ENCODE measurements at regions not wholly inside any gene's neighbourhood (a gene's known extent, or its start where the extent isn't known, plus 50 kb on each side); places are given as distances from the start of the nearest gene placed in this dataset.

DNA sequence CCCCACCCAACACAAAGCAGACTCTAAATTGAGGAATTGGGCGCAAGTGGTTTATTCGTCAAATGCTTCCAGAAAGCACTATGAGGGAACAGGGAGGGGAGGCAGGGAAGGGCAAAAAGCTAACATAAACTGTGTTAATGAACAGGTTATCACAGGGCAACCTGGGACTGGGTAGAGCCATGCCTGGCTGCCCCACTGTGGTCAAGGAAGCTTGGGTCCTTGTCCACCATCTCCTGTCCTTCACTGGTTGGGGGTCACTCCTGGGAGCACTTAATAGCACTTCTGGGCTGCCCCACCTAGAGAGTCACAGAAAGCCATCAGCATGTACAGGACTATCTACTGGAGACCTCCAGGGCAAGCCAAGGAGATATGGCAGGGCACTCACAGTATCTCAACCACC is 102.3 kb downstream of the LINC00237 start:
- Histone ChIP-seq H3K4me1 (ENCODE audit: control insufficient read depth in 1 of 2, extremely low read depth in 1 of 2, insufficient read depth in 2 of 2, low read length in 2 of 2) (no peaks in the 10 kb centered on the region), H3K27me3 (replicated peaks in 1 of 2; ENCODE audit: control insufficient read depth in 2 of 2, extremely low read depth in 1 of 2, insufficient read depth in 2 of 2, low read length in 1 of 2) (peaks cover 0 to 5% of the 10 kb centered on the region in 2 experiments), H3K9me3 (no peaks in the 10 kb centered on the region), H3K4me3 (ENCODE audit: control insufficient read depth in 1 of 2, extremely low read depth in 1 of 2, low read length in 1 of 2) (no peak overlapping the region), H3K27ac (ENCODE audit: low read length) (no peak overlapping the region), H3K36me3 (ENCODE audit: control insufficient read depth in 2 of 2, extremely low read depth in 1 of 2, insufficient read depth in 1 of 2, low read length in 1 of 2) (no peaks in the 10 kb centered on the region)
- WGBS (ENCODE audit: insufficient coverage): 100% methylated on average over 2 of the region's 2 CpGs
- Mint-ChIP-seq H3K36me3 (no peaks in the 10 kb centered on the region), H3K9me3 (no peaks in the 10 kb centered on the region), H3K27ac (no peak overlapping the region), H3K27me3 (peaks cover 10 to 13% of the 10 kb centered on the region in 2 donors), H3K4me1 (no peaks in the 10 kb centered on the region), H3K4me3 (no peak overlapping the region)
- CTCF ChIA-PET: no interaction called here
- ATAC-seq (replicated peaks in 1 of 4): no peak
- DNase-seq: no peak
- POLR2A ChIA-PET: no interaction called here

DNA sequence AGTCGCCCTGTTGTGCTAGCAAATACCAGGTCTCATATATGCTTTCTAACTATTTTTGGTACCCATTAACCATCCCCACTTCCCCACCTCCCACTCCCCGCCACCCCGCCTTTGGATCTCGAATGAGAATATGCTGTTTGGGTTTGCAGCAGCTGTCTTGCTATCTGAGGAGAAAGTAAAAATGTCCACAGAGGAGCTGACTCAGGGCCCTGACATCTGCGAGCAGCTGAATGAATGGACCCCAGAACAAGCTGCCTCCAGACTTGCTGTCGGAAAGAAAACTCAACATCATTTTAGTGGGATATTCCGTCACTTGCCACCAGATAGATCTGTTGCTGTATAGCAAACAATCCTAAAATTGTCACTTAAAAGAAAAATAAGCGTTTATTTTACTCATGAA is 103.7 kb downstream of the LINC00237 start:
- Histone ChIP-seq H3K36me3 (ENCODE audit: control insufficient read depth in 2 of 2, extremely low read depth in 1 of 2, insufficient read depth in 1 of 2, low read length in 1 of 2) (no peaks in the 10 kb centered on the region), H3K4me3 (ENCODE audit: control insufficient read depth in 1 of 2, extremely low read depth in 1 of 2, low read length in 1 of 2) (no peak overlapping the region), H3K27me3 (replicated peaks in 1 of 2; ENCODE audit: control insufficient read depth in 2 of 2, extremely low read depth in 1 of 2, insufficient read depth in 2 of 2, low read length in 1 of 2) (peaks cover 0 to 5% of the 10 kb centered on the region in 2 experiments), H3K27ac (ENCODE audit: low read length) (no peak overlapping the region), H3K4me1 (ENCODE audit: control insufficient read depth in 1 of 2, extremely low read depth in 1 of 2, insufficient read depth in 2 of 2, low read length in 2 of 2) (no peaks in the 10 kb centered on the region), H3K9me3 (no peaks in the 10 kb centered on the region)
- ChIA-PET POLR2A (no interaction called here), CTCF (no interaction called here)
- no peaks in the 10 kb centered on the region for H3K36me3 Mint-ChIP-seq
- H3K4me1 Mint-ChIP-seq: no peaks in the 10 kb centered on the region
- H3K4me3 Mint-ChIP-seq: no peak overlapping the region
- no peaks in the 10 kb centered on the region for H3K9me3 Mint-ChIP-seq
- no peak overlapping the region for H3K27ac Mint-ChIP-seq
- no peak for ATAC-seq (replicated peaks in 1 of 4)
- DNase-seq: no peak
- H3K27me3 Mint-ChIP-seq: peaks cover 7 to 11% of the 10 kb centered on the region in 2 donors
- 100% methylated on average over 1 of the region's 8 CpGs for WGBS (ENCODE audit: insufficient coverage)

DNA sequence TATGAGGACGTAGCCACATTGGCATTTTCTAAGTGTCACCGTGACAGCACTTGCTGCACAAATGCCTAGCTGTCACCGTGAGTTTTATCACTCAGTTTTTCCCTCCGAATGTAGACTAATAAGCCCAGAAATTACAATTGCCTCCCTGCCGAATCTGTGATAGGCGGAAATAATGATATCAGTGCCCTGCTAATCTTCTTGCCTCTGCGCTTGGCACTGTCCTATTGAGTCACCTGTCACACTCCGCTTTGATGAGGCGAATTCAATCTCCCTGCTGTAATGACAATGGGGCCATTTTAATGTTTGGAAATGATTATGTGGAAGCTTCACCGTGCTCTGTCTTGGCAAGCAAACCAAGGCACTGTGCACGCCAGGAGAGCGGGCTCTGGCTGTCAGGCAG is 112.8 kb downstream of the LINC00237 start:
- H3K27ac ChIP-seq (ENCODE audit: low read length): no peak overlapping the region
- no peak overlapping the region for H3K4me3 ChIP-seq (ENCODE audit: control insufficient read depth in 1 of 2, extremely low read depth in 1 of 2, low read length in 1 of 2)
- H3K27me3 Mint-ChIP-seq: peaks cover 25 to 31% of the 10 kb centered on the region in 2 donors
- ChIA-PET CTCF (no interaction called here), POLR2A (no interaction called here)
- no peaks in the 10 kb centered on the region for H3K4me1 ChIP-seq (ENCODE audit: control insufficient read depth in 1 of 2, extremely low read depth in 1 of 2, insufficient read depth in 2 of 2, low read length in 2 of 2)
- H3K36me3 Mint-ChIP-seq: no peaks in the 10 kb centered on the region
- WGBS (ENCODE audit: insufficient coverage): 91% methylated on average over 9 of the region's 12 CpGs
- no peaks in the 10 kb centered on the region for H3K9me3 Mint-ChIP-seq
- no peak overlapping the region for H3K4me3 Mint-ChIP-seq
- peaks cover 0 to 14% of the 10 kb centered on the region in 2 experiments for H3K27me3 ChIP-seq (replicated peaks in 1 of 2; ENCODE audit: control insufficient read depth in 2 of 2, extremely low read depth in 1 of 2, insufficient read depth in 2 of 2, low read length in 1 of 2)
- H3K36me3 ChIP-seq (ENCODE audit: control insufficient read depth in 2 of 2, extremely low read depth in 1 of 2, insufficient read depth in 1 of 2, low read length in 1 of 2): no peaks in the 10 kb centered on the region
- no peak for ATAC-seq (replicated peaks in 1 of 4)
- H3K9me3 ChIP-seq: no peaks in the 10 kb centered on the region
- no peaks in the 10 kb centered on the region for H3K4me1 Mint-ChIP-seq
- no peak for DNase-seq
- H3K27ac Mint-ChIP-seq: no peak overlapping the region

GRCh38 chr20:20992686-20993360 is 113.3 kb downstream of the LINC00237 start:
- Histone ChIP-seq H3K9me3 (no peaks in the 10 kb centered on the region), H3K27me3 (replicated peaks in 1 of 2; ENCODE audit: control insufficient read depth in 2 of 2, extremely low read depth in 1 of 2, insufficient read depth in 2 of 2, low read length in 1 of 2) (peaks cover 0 to 14% of the 10 kb centered on the region in 2 experiments), H3K4me1 (ENCODE audit: control insufficient read depth in 1 of 2, extremely low read depth in 1 of 2, insufficient read depth in 2 of 2, low read length in 2 of 2) (no peaks in the 10 kb centered on the region), H3K4me3 (ENCODE audit: control insufficient read depth in 1 of 2, extremely low read depth in 1 of 2, low read length in 1 of 2) (no peak overlapping the region), H3K27ac (ENCODE audit: low read length) (no peak overlapping the region), H3K36me3 (ENCODE audit: control insufficient read depth in 2 of 2, extremely low read depth in 1 of 2, insufficient read depth in 1 of 2, low read length in 1 of 2) (no peaks in the 10 kb centered on the region)
- ATAC-seq (replicated peaks in 1 of 4): no peak
- POLR2A ChIA-PET: no interaction called here
- no peak overlapping the region for H3K27ac Mint-ChIP-seq
- peaks cover 25 to 31% of the 10 kb centered on the region in 2 donors for H3K27me3 Mint-ChIP-seq
- DNase-seq: no peak
- H3K4me1 Mint-ChIP-seq: no peaks in the 10 kb centered on the region
- WGBS (ENCODE audit: insufficient coverage): 97% methylated on average over 5 of the region's 15 CpGs
- no peaks in the 10 kb centered on the region for H3K9me3 Mint-ChIP-seq
- CTCF ChIA-PET: no interaction called here
- no peaks in the 10 kb centered on the region for H3K36me3 Mint-ChIP-seq
- H3K4me3 Mint-ChIP-seq: no peak overlapping the region

DNA sequence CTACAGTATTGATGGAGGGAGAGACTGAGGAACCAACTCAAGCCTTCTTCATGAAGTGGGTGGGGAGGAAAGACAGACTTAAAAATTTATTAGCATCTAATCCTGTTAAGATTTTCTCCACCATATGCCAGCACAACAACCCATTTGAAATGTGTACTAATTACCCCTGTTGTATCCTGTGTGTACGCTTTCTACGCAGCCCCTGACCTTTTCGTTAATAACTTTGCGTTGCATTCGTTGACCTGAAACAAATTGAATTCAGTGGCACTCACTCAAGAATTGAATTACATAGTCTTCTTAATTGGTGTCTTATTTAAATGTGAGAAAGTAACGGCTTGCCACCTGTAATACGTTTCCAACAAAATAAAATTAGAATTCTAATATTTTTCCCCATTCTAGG is 113.9 kb downstream of the LINC00237 start:
- Histone ChIP-seq H3K36me3 (ENCODE audit: control insufficient read depth in 2 of 2, extremely low read depth in 1 of 2, insufficient read depth in 1 of 2, low read length in 1 of 2) (no peaks in the 10 kb centered on the region), H3K27me3 (replicated peaks in 1 of 2; ENCODE audit: control insufficient read depth in 2 of 2, extremely low read depth in 1 of 2, insufficient read depth in 2 of 2, low read length in 1 of 2) (peaks cover 0 to 11% of the 10 kb centered on the region in 2 experiments), H3K27ac (ENCODE audit: low read length) (no peak overlapping the region), H3K9me3 (no peaks in the 10 kb centered on the region), H3K4me1 (ENCODE audit: control insufficient read depth in 1 of 2, extremely low read depth in 1 of 2, insufficient read depth in 2 of 2, low read length in 2 of 2) (no peaks in the 10 kb centered on the region), H3K4me3 (ENCODE audit: control insufficient read depth in 1 of 2, extremely low read depth in 1 of 2, low read length in 1 of 2) (no peak overlapping the region)
- H3K36me3 Mint-ChIP-seq: no peaks in the 10 kb centered on the region
- no peak overlapping the region for H3K27ac Mint-ChIP-seq
- ChIA-PET POLR2A (no interaction called here), CTCF (no interaction called here)
- DNase-seq (no peak), ATAC-seq (replicated peaks in 1 of 4) (no peak)
- H3K4me3 Mint-ChIP-seq: no peak overlapping the region
- peaks cover 25 to 35% of the 10 kb centered on the region in 2 donors for H3K27me3 Mint-ChIP-seq
- WGBS (ENCODE audit: insufficient coverage): 100% methylated on average over 2 of the region's 7 CpGs
- H3K9me3 Mint-ChIP-seq: no peaks in the 10 kb centered on the region
- no peaks in the 10 kb centered on the region for H3K4me1 Mint-ChIP-seq

DNA sequence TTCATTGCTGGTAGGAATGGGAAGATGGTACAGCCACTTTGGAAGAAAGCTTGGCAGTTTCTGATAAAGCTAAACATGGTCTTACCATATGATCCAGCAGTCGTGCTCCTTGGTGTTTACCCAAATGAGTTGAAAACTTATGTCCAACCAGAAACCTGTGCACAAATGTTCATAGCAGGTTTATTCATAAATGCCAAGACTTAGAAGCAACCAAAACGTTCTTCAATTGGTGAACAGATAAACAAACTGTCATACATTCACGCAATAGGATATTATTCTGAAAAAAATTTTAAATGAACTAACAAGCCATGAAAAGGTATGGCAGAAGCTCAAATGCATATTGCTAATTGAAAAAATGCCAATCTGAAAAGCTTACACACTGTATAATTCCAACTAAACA is 117.1 kb downstream of the LINC00237 start:
- H3K27me3 Mint-ChIP-seq: peaks cover 16 to 35% of the 10 kb centered on the region in 2 donors
- DNase-seq (no peak), ATAC-seq (replicated peaks in 1 of 4) (no peak)
- H3K27me3 ChIP-seq (replicated peaks in 1 of 2; ENCODE audit: control insufficient read depth in 2 of 2, extremely low read depth in 1 of 2, insufficient read depth in 2 of 2, low read length in 1 of 2): peaks cover 4 to 7% of the 10 kb centered on the region in 2 experiments
- no peaks in the 10 kb centered on the region for H3K9me3 ChIP-seq
- no peaks in the 10 kb centered on the region for H3K4me1 Mint-ChIP-seq
- ChIA-PET POLR2A (no interaction called here), CTCF (interaction anchor here in 1 of 2 donors (0.9 kb wide), 1 partner anchor 34 kb away, joined by 3 read pairs; no protein-coding TSS in a partner anchor)
- H3K27ac Mint-ChIP-seq: no peak overlapping the region
- no peak overlapping the region for H3K4me3 Mint-ChIP-seq
- no peaks in the 10 kb centered on the region for H3K36me3 ChIP-seq (ENCODE audit: control insufficient read depth in 2 of 2, extremely low read depth in 1 of 2, insufficient read depth in 1 of 2, low read length in 1 of 2)
- H3K27ac ChIP-seq (ENCODE audit: low read length): no peak overlapping the region
- no peaks in the 10 kb centered on the region for H3K4me1 ChIP-seq (ENCODE audit: control insufficient read depth in 1 of 2, extremely low read depth in 1 of 2, insufficient read depth in 2 of 2, low read length in 2 of 2)
- H3K36me3 Mint-ChIP-seq: no peaks in the 10 kb centered on the region
- no CpG with 5 or more reads among the region's 3 CpGs for WGBS (ENCODE audit: insufficient coverage)
- H3K4me3 ChIP-seq (ENCODE audit: control insufficient read depth in 1 of 2, extremely low read depth in 1 of 2, low read length in 1 of 2): no peak overlapping the region
- peaks cover 0 to 3% (median 0%) of the 10 kb centered on the region in 3 donors for H3K9me3 Mint-ChIP-seq

DNA sequence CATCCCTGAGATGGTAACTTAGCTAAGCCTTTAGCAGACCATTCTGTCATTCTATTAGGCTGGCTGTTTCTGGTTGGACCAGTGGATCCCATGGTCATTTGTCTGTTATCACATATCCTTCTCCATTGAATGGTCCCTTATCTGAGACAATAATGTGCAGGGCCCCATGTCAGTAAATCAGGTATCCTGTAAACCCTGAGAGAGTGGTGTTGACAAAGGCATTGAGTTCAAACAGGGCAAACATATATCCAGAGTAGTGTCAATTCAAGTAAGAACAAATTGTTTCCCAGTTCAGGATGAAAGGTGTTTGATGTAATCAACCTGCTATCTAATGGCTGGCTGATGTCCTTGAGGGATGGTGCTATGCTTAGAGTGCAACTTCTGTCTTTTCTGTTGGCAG is 126.2 kb downstream of the LINC00237 start:
- Histone ChIP-seq H3K4me3 (ENCODE audit: control insufficient read depth in 1 of 2, extremely low read depth in 1 of 2, low read length in 1 of 2) (no peak overlapping the region), H3K4me1 (ENCODE audit: control insufficient read depth in 1 of 2, extremely low read depth in 1 of 2, insufficient read depth in 2 of 2, low read length in 2 of 2) (no peaks in the 10 kb centered on the region), H3K9me3 (no peaks in the 10 kb centered on the region), H3K27me3 (replicated peaks in 1 of 2; ENCODE audit: control insufficient read depth in 2 of 2, extremely low read depth in 1 of 2, insufficient read depth in 2 of 2, low read length in 1 of 2) (peaks cover 0 to 4% of the 10 kb centered on the region in 2 experiments), H3K36me3 (ENCODE audit: control insufficient read depth in 2 of 2, extremely low read depth in 1 of 2, insufficient read depth in 1 of 2, low read length in 1 of 2) (no peaks in the 10 kb centered on the region), H3K27ac (ENCODE audit: low read length) (no peak overlapping the region)
- H3K9me3 Mint-ChIP-seq: peaks cover 3 to 7% (median 7%) of the 10 kb centered on the region in 3 donors
- POLR2A ChIA-PET: no interaction called here
- no peak overlapping the region for H3K27ac Mint-ChIP-seq
- H3K4me1 Mint-ChIP-seq: no peaks in the 10 kb centered on the region
- no peak overlapping the region for H3K4me3 Mint-ChIP-seq
- CTCF ChIA-PET: no interaction called here
- H3K27me3 Mint-ChIP-seq: peaks cover 9 to 17% of the 10 kb centered on the region in 2 donors
- DNase-seq (no peak), ATAC-seq (replicated peaks in 1 of 4) (no peak)
- no peaks in the 10 kb centered on the region for H3K36me3 Mint-ChIP-seq

Measured in T-cell (primary cell).